Panc1 (cell line): ENCODE measurements at regions not wholly inside any gene's neighbourhood (a gene's known extent, or its start where the extent isn't known, plus 50 kb on each side); places are given as distances from the start of the nearest gene placed in this dataset.

Source experiments
- ATAC-seq: fragments of 200-7000 bp; cut with Tn5 transposase; 2 replicates; pipeline ENCODE4 v1.9.1; 2020; ENCODE audit warnings: mild to moderate bottlenecking, moderate library complexity
- BruUV-seq: library from RNA; stranded (reverse); fragments of 400-500 nt; replicated peaks from 2 replicates; lab custom pipeline; 2021; lab: Mats Ljungman, UMichigan
- CTCF ChIA-PET: fragments of 300-600 bp; sonication (Branson Sonifier 250); formaldehyde crosslinking; loops from one replicate; lab custom pipeline; 2022; ENCODE audit warnings: antibody characterized with exemption; lab: Charles Lee
- POLR2A ChIA-PET: fragments of 300-600 bp; sonication (Branson Sonifier 250); formaldehyde crosslinking; loops from one replicate; lab custom pipeline; 2022; ENCODE audit warnings: antibody characterized with exemption; lab: Charles Lee
- DNase-seq: peaks from one replicate; pipeline ENCODE4 v3.0.0-alpha.2; 2010; ENCODE audit warnings: low read depth, low spot score
- H3K27ac ChIP-seq: 2 replicates; pipeline ENCODE4 v1.5.1; 2011; ENCODE audit warnings: mild to moderate bottlenecking, low read length, inconsistent platforms
- H3K27me3 ChIP-seq: fragments of 200-500 bp; sonication (Bioruptor generic); 2 replicates; pipeline ENCODE4 v1.6.0; 2014; ENCODE audit warnings: low read length, inconsistent platforms; ENCODE audit not compliant: control insufficient read depth, insufficient read depth
- H3K36me3 ChIP-seq: fragments of 200-500 bp; sonication (Bioruptor generic); 2 replicates; pipeline ENCODE4 v1.5.1; 2014; ENCODE audit warnings: inconsistent platforms, mild to moderate bottlenecking, low read length, moderate library complexity; ENCODE audit not compliant: control insufficient read depth, insufficient read depth
- H3K4me1 ChIP-seq: 2 replicates; pipeline ENCODE4 v1.5.1; 2011; ENCODE audit warnings: inconsistent platforms, mild to moderate bottlenecking, low read length, moderate library complexity; ENCODE audit not compliant: control insufficient read depth, insufficient read depth
- H3K4me3 ChIP-seq, 2 experiments: 2 replicates each; pipeline ENCODE4 v1.5.1; 2011 to 2012; ENCODE audit warnings: low read depth in 2 of 2, low read length in 2 of 2, mild to moderate bottlenecking in 2 of 2, inconsistent platforms in 1 of 2, moderate library complexity in 1 of 2
- H3K9me3 ChIP-seq: fragments of 200-500 bp; sonication (Bioruptor generic); 2 replicates; pipeline ENCODE4 v1.5.1; 2014; ENCODE audit warnings: low read depth, mild to moderate bottlenecking, inconsistent platforms, low read length, moderate library complexity; ENCODE audit not compliant: control insufficient read depth, insufficient read depth
- CTCF ChIP-seq: fragments of 450-650 bp; IDR thresholded peaks from 2 replicates; pipeline ENCODE4 v1.5.1; 2017; ENCODE audit warnings: mild to moderate bottlenecking
- POLR2AphosphoS5 ChIP-seq: IDR thresholded peaks from 2 replicates; pipeline ENCODE4 v1.6.1; 2012; ENCODE audit warnings: mild to moderate bottlenecking, low read depth, low read length, moderate library complexity
- REST ChIP-seq, 2 experiments: IDR thresholded peaks; 2 replicates each; pipeline ENCODE4 v1.6.1; 2011 to 2012; ENCODE audit warnings: low read depth in 2 of 2, control low read depth in 1 of 2, low read length in 1 of 2, mild to moderate bottlenecking in 1 of 2, moderate library complexity in 1 of 2; ENCODE audit not compliant: insufficient read depth in 1 of 2
- SIN3A ChIP-seq: IDR thresholded peaks from 2 replicates; pipeline ENCODE4 v1.6.1; 2012; ENCODE audit warnings: low read depth, mild to moderate bottlenecking, low read length, moderate library complexity, borderline replicate concordance; ENCODE audit not compliant: insufficient read depth
- TCF7L2 ChIP-seq: IDR thresholded peaks from 2 replicates; pipeline ENCODE4 v1.6.1; 2011; ENCODE audit warnings: mild to moderate bottlenecking, low read depth, low read length, inconsistent platforms
- in situ Hi-C: cut with HindIII; loops from 2 replicates; pipeline ENCODE4 v1.10.0; 2016; ENCODE audit warnings: low sequenced_read_pairs, low pct_unique_long_range_greater_than_20kb
- intact Hi-C: fragments of 100-400 bp; cut with micrococcal nuclease; formaldehyde crosslinking; loops from one replicate; pipeline ENCODE4 v1.10.0; 2022; ENCODE audit not compliant: unreplicated experiment

GRCh38 chr4:17033025-17033767 is 134.8 kb upstream of the LDB2 start:
- no peak overlapping the region for H3K27ac ChIP-seq
- BruUV-seq = no TSS peak
- ChIA-PET CTCF (no interaction called here), POLR2A (no interaction called here)
- H3K4me3 ChIP-seq = no peak overlapping the region
- no peaks in the 10 kb centered on the region for H3K27me3 ChIP-seq
- TF ChIP-seq TCF7L2 = no peak
- no peak for TF ChIP-seq POLR2AphosphoS5
- ATAC-seq = no peak
- H3K36me3 ChIP-seq = no peaks in the 10 kb centered on the region
- intact Hi-C loops (no loop called here), in situ Hi-C loops (no loop called here)
- DNase-seq = no peak
- H3K9me3 ChIP-seq = no peaks in the 10 kb centered on the region
- no peaks in the 10 kb centered on the region for H3K4me1 ChIP-seq

GRCh38 chr4:17030543-17030942 is 132.1 kb upstream of the LDB2 start:
- no peak for DNase-seq
- Histone ChIP-seq H3K4me1 (no peaks in the 10 kb centered on the region), H3K4me3 (no peak overlapping the region), H3K27ac (no peak overlapping the region), H3K27me3 (no peaks in the 10 kb centered on the region), H3K9me3 (no peaks in the 10 kb centered on the region), H3K36me3 (no peaks in the 10 kb centered on the region)
- ATAC-seq = no peak
- intact Hi-C loops = no loop called here
- TF ChIP-seq CTCF (no peak), SIN3A (no peak), TCF7L2 (no peak), REST (IDR thresholded peaks at IDR 0.05; ENCODE audit: insufficient read depth in 1 of 2, low read depth in 2 of 2, low read length in 1 of 2) (no peak), POLR2AphosphoS5 (no peak)
- ChIA-PET POLR2A (no interaction called here), CTCF (no interaction called here)
- BruUV-seq = no TSS peak
- in situ Hi-C loops = no loop called here

GRCh38 chr4:17029964-17030363 is 131.5 kb upstream of the LDB2 start:
- DNase-seq = no peak
- ChIA-PET POLR2A (no interaction called here), CTCF (no interaction called here)
- in situ Hi-C loops (no loop called here), intact Hi-C loops (no loop called here)
- H3K27me3 ChIP-seq = no peaks in the 10 kb centered on the region
- no peaks in the 10 kb centered on the region for H3K9me3 ChIP-seq
- H3K36me3 ChIP-seq = no peaks in the 10 kb centered on the region
- BruUV-seq = no TSS peak
- H3K27ac ChIP-seq = no peak overlapping the region
- TF ChIP-seq TCF7L2 = no peak
- no peak for TF ChIP-seq POLR2AphosphoS5
- no peak for TF ChIP-seq CTCF
- no peak for TF ChIP-seq SIN3A
- no peak for TF ChIP-seq REST (IDR thresholded peaks at IDR 0.05; ENCODE audit: insufficient read depth in 1 of 2, low read depth in 2 of 2, low read length in 1 of 2)
- H3K4me1 ChIP-seq = no peaks in the 10 kb centered on the region
- no peak overlapping the region for H3K4me3 ChIP-seq
- no peak for ATAC-seq
